GM21526 (cell line): ENCODE measurements at regions not wholly inside any gene's neighbourhood (a gene's known extent, or its start where the extent isn't known, plus 50 kb on each side); places are given as distances from the start of the nearest gene placed in this dataset.

Experiments
- ATAC-seq: cut with Tn5 transposase; IDR thresholded peaks from one replicate; pipeline ENCODE4 v1.9.1; 2021; ENCODE audit warnings: moderate library complexity; ENCODE audit not compliant: unreplicated experiment, low FRiP score

GRCh38 chr13:111472559-111473460, 152.4 kb downstream of the TEX29 start:
- no peak for ATAC-seq

GRCh38 chr13:111474136-111475002, 153.9 kb downstream of the TEX29 start:
- ATAC-seq, result no peak

- no peak for ATAC-seq
Observed at GRCh38 chr13:111475488-111475887, 155.0 kb downstream of the TEX29 start.

- no peak for ATAC-seq
Observed at GRCh38 chr13:111476197-111476596, 155.8 kb downstream of the TEX29 start.

GRCh38 chr13:111479412-111479811, 159.0 kb downstream of the TEX29 start:
- ATAC-seq, result no peak

- no peak for ATAC-seq
Observed at GRCh38 chr13:111480503-111480902, 160.1 kb downstream of the TEX29 start.

GRCh38 chr13:111480976-111481375, 160.5 kb downstream of the TEX29 start:
- ATAC-seq, result no peak

GRCh38 chr13:111482126-111482525, 161.7 kb downstream of the TEX29 start:
- no peak for ATAC-seq

GRCh38 chr13:111482806-111483620, 162.6 kb downstream of the TEX29 start:
- ATAC-seq, result no peak

GRCh38 chr13:111483621-111483987, 163.2 kb downstream of the TEX29 start:
- no peak for ATAC-seq

- ATAC-seq, result no peak
Observed at GRCh38 chr13:111484141-111484925, 163.9 kb downstream of the TEX29 start.

- no peak for ATAC-seq
Observed at GRCh38 chr13:111484959-111485358, 164.5 kb downstream of the TEX29 start.

GRCh38 chr13:111485491-111486250, 165.2 kb downstream of the TEX29 start:
- no peak for ATAC-seq

GRCh38 chr13:111486331-111486730, 165.9 kb downstream of the TEX29 start:
- ATAC-seq, result no peak

GRCh38 chr13:111486801-111487200, 166.4 kb downstream of the TEX29 start:
- ATAC-seq, result no peak

GRCh38 chr13:111488486-111489132, 168.2 kb downstream of the TEX29 start:
- ATAC-seq, result no peak

GRCh38 chr13:111489301-111489700, 168.9 kb downstream of the TEX29 start:
- ATAC-seq, result no peak

GRCh38 chr13:111490611-111491010, 170.2 kb downstream of the TEX29 start:
- ATAC-seq, result no peak

- no peak for ATAC-seq
Observed at GRCh38 chr13:111491021-111491420, 170.6 kb downstream of the TEX29 start.
